ENCODE measurements at regions not wholly inside any gene's neighbourhood (a gene's known extent, or its start where the extent isn't known, plus 50 kb on each side); places are given as distances from the start of the nearest gene placed in this dataset.

DNA sequence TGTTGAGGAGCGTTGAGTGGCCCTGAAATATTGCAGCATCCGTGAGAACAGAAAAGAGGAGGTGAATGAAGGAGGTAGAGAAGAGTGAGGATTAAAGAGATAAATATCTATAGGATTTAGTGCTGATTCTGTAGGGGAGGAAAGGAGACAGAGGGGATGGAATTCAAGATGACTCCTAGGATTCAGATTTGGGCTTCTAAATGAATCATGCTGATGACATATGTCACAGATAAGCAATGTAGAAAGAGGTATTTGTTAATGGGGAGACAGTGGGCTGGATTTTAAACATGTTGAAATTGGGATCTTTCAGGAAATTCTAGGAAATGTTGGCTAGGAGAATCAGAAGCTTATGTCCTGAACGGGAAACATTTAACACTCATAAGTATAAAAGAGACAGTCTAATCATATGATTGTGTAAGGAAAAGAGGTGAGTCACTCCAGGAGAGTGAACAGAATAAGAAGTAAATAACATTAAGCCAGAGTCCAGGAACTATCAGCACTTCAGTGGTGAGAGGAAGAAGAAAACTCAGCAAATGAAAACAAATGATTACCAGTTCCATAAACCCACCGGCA is 58.1 kb upstream of the DIO2 start:
- H3K27me3 Mint-ChIP-seq (ENCODE audit: low read depth): no peaks in the 10 kb centered on the region
- no peak overlapping the region for H2AFZ ChIP-seq (ENCODE audit: low read length)
- no peak overlapping the region for H2BK15ac ChIP-seq (ENCODE audit: low read depth, low read length)
- no peaks in the 10 kb centered on the region for H3K23me2 ChIP-seq (ENCODE audit: insufficient read length, low read depth, low read length, poor library complexity, severe bottlenecking)
- no peak overlapping the region for H3K27ac ChIP-seq (ENCODE audit: insufficient read length, low read depth, low read length)
- no peak overlapping the region for H2BK120ac ChIP-seq (ENCODE audit: low read depth, low read length, poor library complexity, severe bottlenecking)
- no peak overlapping the region for H3K23ac ChIP-seq (ENCODE audit: insufficient read length, low read depth, low read length)
- no peak overlapping the region for H3K27ac Mint-ChIP-seq
- TF ChIP-seq, protein P1, sequence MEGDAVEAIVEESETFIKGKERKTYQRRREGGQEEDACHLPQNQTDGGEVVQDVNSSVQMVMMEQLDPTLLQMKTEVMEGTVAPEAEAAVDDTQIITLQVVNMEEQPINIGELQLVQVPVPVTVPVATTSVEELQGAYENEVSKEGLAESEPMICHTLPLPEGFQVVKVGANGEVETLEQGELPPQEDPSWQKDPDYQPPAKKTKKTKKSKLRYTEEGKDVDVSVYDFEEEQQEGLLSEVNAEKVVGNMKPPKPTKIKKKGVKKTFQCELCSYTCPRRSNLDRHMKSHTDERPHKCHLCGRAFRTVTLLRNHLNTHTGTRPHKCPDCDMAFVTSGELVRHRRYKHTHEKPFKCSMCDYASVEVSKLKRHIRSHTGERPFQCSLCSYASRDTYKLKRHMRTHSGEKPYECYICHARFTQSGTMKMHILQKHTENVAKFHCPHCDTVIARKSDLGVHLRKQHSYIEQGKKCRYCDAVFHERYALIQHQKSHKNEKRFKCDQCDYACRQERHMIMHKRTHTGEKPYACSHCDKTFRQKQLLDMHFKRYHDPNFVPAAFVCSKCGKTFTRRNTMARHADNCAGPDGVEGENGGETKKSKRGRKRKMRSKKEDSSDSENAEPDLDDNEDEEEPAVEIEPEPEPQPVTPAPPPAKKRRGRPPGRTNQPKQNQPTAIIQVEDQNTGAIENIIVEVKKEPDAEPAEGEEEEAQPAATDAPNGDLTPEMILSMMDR (conservative IDR thresholded peaks at IDR 0.05): no peak
- H4K91ac ChIP-seq (ENCODE audit: insufficient read length, low read depth, low read length): no peak overlapping the region
- H3K4me1 ChIP-seq (ENCODE audit: insufficient read depth, low read length): no peaks in the 10 kb centered on the region
- H3T11ph ChIP-seq (ENCODE audit: low read length): no peak overlapping the region
- no peaks in the 10 kb centered on the region for H4K20me1 ChIP-seq (ENCODE audit: control insufficient read depth, insufficient read depth, insufficient read length)
- no peaks in the 10 kb centered on the region for H3K79me2 ChIP-seq (ENCODE audit: insufficient read depth, low read length)
- H3K79me1 ChIP-seq (ENCODE audit: insufficient read depth, low read depth, low read length, poor library complexity, severe bottlenecking): no peaks in the 10 kb centered on the region
- H3K4me2 ChIP-seq (ENCODE audit: insufficient read depth, insufficient read length, low read length): no peak overlapping the region
- H4K5ac ChIP-seq (ENCODE audit: insufficient read length, low read depth, low read length): no peak overlapping the region
- no peak for DNase-seq
- no peaks in the 10 kb centered on the region for H3K36me3 Mint-ChIP-seq (ENCODE audit: insufficient read depth in 1 of 3, low read depth in 3 of 3)
- no peak overlapping the region for H3K4ac ChIP-seq (ENCODE audit: low read depth, low read length)
- H3K56ac ChIP-seq (ENCODE audit: insufficient read length, low read depth, low read length): no peak overlapping the region
- H2AK5ac ChIP-seq (ENCODE audit: insufficient read length, low read length): no peak overlapping the region
- H3K18ac ChIP-seq (ENCODE audit: insufficient read length, low read depth, low read length): no peak overlapping the region
- H3K4me1 Mint-ChIP-seq: no peaks in the 10 kb centered on the region
- no peak overlapping the region for H2BK20ac ChIP-seq (ENCODE audit: low read depth, low read length, poor library complexity, severe bottlenecking)
- H2BK5ac ChIP-seq (ENCODE audit: insufficient read length, low read length): no peak overlapping the region
- H3K9me3 ChIP-seq (ENCODE audit: control insufficient read depth, low read depth, low read length): no peaks in the 10 kb centered on the region
- no peak overlapping the region for H3K4me3 Mint-ChIP-seq
- H3K9ac ChIP-seq (ENCODE audit: extremely low read depth, insufficient read length, low read length): no peak overlapping the region
- H3K14ac ChIP-seq (ENCODE audit: insufficient read depth, low read length): no peak overlapping the region
- H3K9me3 Mint-ChIP-seq: no peaks in the 10 kb centered on the region
- H2BK12ac ChIP-seq (ENCODE audit: insufficient read length, low read depth, low read length): no peak overlapping the region
- H4K8ac ChIP-seq (replicated peaks; ENCODE audit: insufficient read length, low read depth, low read length): no peak overlapping the region
- no CpG with 5 or more reads among the region's 4 CpGs for WGBS (ENCODE audit: extremely low coverage, insufficient read length, low lambda C conversion rate)
- no peaks in the 10 kb centered on the region for H3K27me3 ChIP-seq (ENCODE audit: insufficient read depth, low read length)

Measured in H9 (cell line).